ENCODE measurements at regions not wholly inside any gene's neighbourhood (a gene's known extent, or its start where the extent isn't known, plus 50 kb on each side); places are given as distances from the start of the nearest gene placed in this dataset.
"Not testable (repeated sequence)": the region's sequence is repeated elsewhere in the genome, so short reads cannot be mapped to it uniquely, and the experiment has no call there.

GRCh38 chr9:31335529-31336234 is 1048.8 kb upstream of the ACO1 start:
- DNase-seq = no peak

- no peak for DNase-seq
Measured at GRCh38 chr9:31336386-31336785, 1048.1 kb upstream of the ACO1 start.

DNA sequence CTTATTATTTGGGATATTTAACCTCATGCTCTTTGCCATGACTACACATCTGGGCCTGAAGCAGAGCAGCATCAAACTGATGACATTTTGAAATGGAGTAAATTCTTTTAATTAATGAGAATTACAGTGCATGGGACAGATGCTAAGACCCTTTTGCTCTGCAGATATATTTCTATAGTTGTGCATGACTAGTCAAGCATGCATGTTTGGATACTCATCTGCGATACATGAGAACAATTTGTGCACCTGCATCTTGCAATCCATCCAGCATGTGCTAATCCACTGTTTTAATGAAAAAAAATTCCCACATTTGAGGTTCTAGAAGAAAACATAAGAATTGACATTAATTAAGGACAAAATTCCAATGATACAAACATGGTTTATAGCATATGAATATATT is 1047.6 kb upstream of the ACO1 start:
- no peak for DNase-seq

DNA sequence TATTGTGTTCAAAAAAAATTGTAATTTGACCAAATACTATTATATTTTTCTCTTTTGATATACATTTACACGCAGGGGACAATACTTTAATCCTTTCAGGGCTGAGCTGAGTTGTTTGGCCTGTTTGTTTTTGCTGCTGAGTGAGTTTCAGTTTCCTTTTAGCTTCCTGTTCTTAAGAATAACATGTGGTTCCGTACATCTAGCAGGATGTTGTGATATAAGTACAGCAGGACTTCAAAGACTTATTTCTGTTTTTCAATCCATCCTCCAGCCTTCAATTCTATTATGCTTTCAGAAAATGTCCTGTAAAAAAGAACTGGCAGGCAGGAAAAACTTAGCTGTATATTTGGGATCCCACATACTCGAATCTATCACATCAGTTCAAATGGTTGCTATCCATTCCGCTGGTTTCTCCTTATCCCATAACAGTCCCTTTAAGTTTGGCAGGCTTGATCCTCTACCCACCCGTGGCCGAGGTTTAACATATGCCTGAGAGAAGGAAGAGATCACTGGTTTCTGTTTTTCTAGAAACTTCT is 1037.3 kb upstream of the ACO1 start:
- no peak for DNase-seq

GRCh38 chr9:31355159-31355882 is 1029.1 kb upstream of the ACO1 start:
- DNase-seq = no peak

GRCh38 chr9:31355965-31356364 is 1028.5 kb upstream of the ACO1 start:
- DNase-seq = no peak

DNA sequence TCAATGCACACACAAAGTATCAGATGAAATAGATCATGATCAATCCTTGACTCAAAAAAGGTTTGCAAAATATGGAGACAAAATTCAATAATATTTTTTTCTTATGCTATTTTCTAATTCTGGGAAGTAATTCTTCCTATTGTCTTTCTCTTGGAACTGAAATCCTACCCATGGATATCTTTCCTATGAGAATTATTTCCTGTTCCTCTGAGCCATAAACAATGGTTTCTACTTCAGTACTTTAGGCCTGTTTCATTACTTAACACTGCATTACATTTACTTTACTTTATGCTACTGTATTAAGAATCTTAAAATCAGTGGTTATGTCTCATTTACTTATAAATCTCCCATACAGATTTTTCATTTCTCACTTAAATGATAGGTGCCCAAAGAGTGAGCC is 1025.4 kb upstream of the ACO1 start:
- no peak for DNase-seq

DNA sequence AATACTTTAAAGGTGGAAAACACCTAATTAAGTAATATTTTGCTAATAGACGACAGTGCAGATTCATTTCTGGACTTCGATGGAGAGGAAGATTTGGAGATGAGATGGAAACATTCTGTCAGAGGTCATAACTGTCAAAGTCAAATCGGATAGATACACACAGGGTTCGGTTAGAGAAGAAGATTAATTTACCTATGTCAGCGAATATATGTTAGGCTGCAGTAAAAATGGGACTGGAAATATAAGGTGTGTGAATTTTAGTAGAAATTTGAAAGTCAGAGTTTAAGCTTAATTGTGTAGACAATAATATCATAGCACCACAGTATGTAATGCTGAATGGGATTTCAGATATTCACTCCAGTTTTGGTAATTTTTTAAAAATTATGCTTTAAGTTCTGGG is 1020.3 kb upstream of the ACO1 start:
- DNase-seq = no peak

DNA sequence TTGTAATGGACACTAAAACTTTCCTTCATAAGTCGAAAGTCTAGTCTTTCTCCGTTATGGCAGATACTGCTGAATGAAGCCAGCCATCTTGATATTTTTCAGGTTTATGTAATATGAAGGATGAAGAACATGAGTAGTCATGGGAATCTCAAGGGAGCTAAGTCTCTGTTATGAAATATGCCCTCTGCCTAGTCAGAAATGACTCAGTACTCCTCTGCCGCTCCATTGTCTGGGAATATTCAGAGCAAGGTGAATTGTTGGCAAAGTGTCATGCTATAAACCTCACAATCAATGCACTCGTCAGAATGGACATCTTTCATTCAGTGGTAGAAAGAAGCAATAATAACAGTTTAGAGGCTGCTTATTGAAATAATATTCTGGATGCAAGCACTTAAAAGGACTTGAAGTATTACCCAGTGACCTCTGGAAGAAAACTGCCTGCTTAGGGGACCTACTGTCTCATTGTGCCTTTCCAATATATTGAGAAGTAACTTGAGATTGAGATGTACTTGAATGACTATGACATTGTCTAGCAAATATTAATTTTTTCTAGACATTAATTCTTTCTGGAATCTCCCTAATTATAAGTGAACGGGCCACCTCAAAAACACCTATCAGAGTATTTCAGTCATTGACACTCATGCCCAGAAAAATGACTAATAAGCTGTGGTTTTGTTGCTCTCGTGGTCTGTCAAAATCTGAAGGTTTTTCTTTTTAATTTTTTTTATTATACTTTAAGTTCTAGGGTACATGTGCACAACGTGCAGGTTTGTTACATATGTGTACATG is 1011.5 kb upstream of the ACO1 start:
- no peak for DNase-seq

DNA sequence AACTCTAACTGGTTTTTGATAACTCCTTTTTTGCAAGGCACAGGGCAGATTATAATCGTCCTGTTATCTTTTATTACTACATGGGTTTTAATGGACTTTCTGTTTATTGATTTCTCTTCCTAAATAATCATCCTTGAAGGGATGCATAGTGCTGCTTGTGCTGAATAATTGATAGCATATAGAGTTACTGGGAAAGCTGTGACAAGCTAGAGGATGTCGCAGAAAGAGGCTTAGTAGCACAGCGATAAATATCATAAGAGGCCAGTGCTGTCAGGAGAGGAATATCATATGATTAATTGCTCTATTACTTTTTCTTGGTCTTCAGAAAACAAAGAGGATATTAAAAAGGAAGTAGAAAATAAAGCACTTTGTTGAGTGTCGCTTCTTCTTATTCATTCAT is 1007.1 kb upstream of the ACO1 start:
- DNase-seq = no peak

- DNase-seq = no peak
Measured at GRCh38 chr9:31388660-31389059, 995.8 kb upstream of the ACO1 start.

DNA sequence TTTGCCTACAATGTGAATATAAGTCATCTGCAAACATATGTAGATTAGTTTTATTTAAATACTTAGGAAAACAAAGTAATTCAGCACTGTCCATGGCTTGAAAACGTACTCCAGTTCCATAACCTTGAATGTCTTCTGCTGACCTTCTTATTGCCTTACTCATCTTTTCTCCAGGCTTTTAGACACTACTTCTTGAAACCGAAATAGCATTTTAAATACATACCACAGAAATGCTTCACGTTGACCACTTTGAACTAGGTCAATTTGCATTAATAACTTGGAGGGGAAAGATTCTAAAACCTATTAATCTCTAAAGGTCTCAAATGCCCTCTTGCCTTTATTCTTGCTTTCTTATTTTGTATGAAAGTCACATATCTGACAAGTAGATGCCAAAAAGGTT is 995.4 kb upstream of the ACO1 start:
- DNase-seq = no peak

- DNase-seq = no peak
Measured at GRCh38 chr9:31390403-31391025, 993.9 kb upstream of the ACO1 start.

- DNase-seq = no peak
Measured at GRCh38 chr9:31393240-31393639, 991.2 kb upstream of the ACO1 start.

DNA sequence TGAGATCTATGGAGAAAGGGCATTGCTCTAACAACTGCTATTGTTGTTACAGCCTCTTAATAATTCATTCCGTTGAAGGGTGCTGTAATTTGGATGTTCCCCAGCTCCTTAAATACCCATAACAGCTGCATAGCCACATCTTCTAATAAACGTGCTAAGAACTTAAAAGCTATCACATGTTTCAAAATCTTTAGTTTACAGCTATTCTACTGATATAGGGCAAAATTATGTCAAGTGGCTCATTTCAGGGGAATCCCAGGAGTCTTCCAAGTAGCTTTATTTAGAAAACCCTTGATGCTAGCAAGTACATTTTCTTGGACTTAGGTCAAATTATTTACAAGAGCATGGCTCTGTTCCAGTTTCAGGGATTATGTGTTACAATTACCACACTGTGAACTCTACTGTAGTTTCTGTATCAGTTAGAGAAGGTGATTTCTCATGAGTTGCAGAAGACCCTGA is 990.4 kb upstream of the ACO1 start:
- DNase-seq = no peak

GRCh38 chr9:31412081-31412480 is 972.4 kb upstream of the ACO1 start:
- no peak for DNase-seq

- no peak for DNase-seq
Measured at GRCh38 chr9:31415164-31415563, 969.3 kb upstream of the ACO1 start.

GRCh38 chr9:31418419-31418818 is 966.0 kb upstream of the ACO1 start:
- no peak for DNase-seq

- not testable (repeated sequence) for DNase-seq
Measured at GRCh38 chr9:31443630-31444457, 940.6 kb upstream of the ACO1 start.

- DNase-seq = no peak
Measured at GRCh38 chr9:31445357-31445756, 939.1 kb upstream of the ACO1 start.

DNA sequence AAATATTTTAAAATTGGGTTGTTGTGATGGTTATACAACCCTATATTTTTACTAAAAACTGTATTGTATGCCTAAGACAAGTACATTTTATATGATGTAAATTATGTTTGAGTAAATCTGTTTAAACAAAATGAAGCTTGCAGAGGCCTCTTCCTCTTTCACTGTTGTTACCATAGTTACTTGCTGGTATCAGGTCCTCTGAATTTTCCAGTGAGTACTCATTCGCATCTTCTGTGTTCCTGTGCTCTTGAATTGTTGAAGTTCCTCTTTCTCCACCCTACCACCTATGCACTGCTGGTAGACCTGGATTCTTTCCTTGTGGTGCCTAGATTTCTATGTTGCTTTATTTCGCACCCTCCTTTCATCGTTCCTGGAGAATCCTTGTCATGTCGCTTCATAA is 938.5 kb upstream of the ACO1 start:
- no peak for DNase-seq

DNA sequence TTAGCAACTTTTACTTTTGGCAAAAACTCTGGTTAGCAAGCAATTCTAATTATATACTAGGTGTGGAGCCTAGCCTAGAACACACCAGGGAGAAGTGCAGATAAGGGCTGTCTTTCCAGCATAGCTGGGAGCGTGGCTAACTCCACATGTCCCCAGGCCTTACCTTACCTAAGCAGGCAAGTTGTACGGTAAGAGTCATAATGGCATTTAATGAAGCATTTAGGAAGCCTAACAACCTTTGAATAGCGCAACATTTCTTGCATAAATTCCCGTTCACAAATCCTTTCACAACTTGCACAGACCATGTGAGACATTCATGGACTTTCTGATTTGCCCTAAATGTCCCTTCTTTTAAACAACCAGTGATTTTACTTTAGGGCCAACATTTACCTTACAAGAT is 917.4 kb upstream of the ACO1 start:
- no peak for DNase-seq
